ENCODE measurements at regions not wholly inside any gene's neighbourhood (a gene's known extent, or its start where the extent isn't known, plus 50 kb on each side); places are given as distances from the start of the nearest gene placed in this dataset.

- no peak for DNase-seq (ENCODE audit: low spot score)
Observed at GRCh38 chr22:48047722-48048500, 1285.5 kb downstream of the TBC1D22A start.

GRCh38 chr22:48045369-48045768 is 1282.9 kb downstream of the TBC1D22A start:
- no peak for DNase-seq (ENCODE audit: low spot score)

- no peak for DNase-seq (ENCODE audit: low spot score)
Observed at GRCh38 chr22:48044487-48045060, 1282.1 kb downstream of the TBC1D22A start.

GRCh38 chr22:48043581-48043980 is 1281.1 kb downstream of the TBC1D22A start:
- no peak for DNase-seq (ENCODE audit: low spot score)

- no peak for DNase-seq (ENCODE audit: low spot score)
Observed at GRCh38 chr22:48042621-48043395, 1280.4 kb downstream of the TBC1D22A start.

- DNase-seq (ENCODE audit: low spot score): no peak
Observed at GRCh38 chr22:48039326-48039725, 1276.9 kb downstream of the TBC1D22A start.

GRCh38 chr22:48037618-48038017 is 1275.2 kb downstream of the TBC1D22A start:
- no peak for DNase-seq (ENCODE audit: low spot score)

GRCh38 chr22:48035897-48036296 is 1273.4 kb downstream of the TBC1D22A start:
- no peak for DNase-seq (ENCODE audit: low spot score)

- DNase-seq (ENCODE audit: low spot score): no peak
Observed at GRCh38 chr22:48031589-48031988, 1269.1 kb downstream of the TBC1D22A start.

GRCh38 chr22:48025096-48025495 is 1262.6 kb downstream of the TBC1D22A start:
- DNase-seq (ENCODE audit: low spot score): no peak

GRCh38 chr22:48021991-48022401 is 1259.5 kb downstream of the TBC1D22A start:
- no peak for DNase-seq (ENCODE audit: low spot score)

GRCh38 chr22:48018346-48018745 is 1255.9 kb downstream of the TBC1D22A start:
- DNase-seq (ENCODE audit: low spot score): no peak

- no peak for DNase-seq (ENCODE audit: low spot score)
Observed at GRCh38 chr22:48015701-48016100, 1253.3 kb downstream of the TBC1D22A start.

- no peak for DNase-seq (ENCODE audit: low spot score)
Observed at GRCh38 chr22:48004936-48005335, 1242.5 kb downstream of the TBC1D22A start.

GRCh38 chr22:48004038-48004437 is 1241.6 kb downstream of the TBC1D22A start:
- no peak for DNase-seq (ENCODE audit: low spot score)

- no peak for DNase-seq (ENCODE audit: low spot score)
Observed at GRCh38 chr22:48001101-48001500, 1238.7 kb downstream of the TBC1D22A start.

GRCh38 chr22:47997612-47998011 is 1235.2 kb downstream of the TBC1D22A start:
- DNase-seq (ENCODE audit: low spot score): no peak

- DNase-seq (ENCODE audit: low spot score): no peak
Observed at GRCh38 chr22:47997052-47997590, 1234.7 kb downstream of the TBC1D22A start.

GRCh38 chr22:47996446-47996857 is 1234.0 kb downstream of the TBC1D22A start:
- no peak for DNase-seq (ENCODE audit: low spot score)

GRCh38 chr22:47995718-47996117 is 1233.3 kb downstream of the TBC1D22A start:
- DNase-seq (ENCODE audit: low spot score): no peak

GRCh38 chr22:47995264-47995627 is 1232.8 kb downstream of the TBC1D22A start:
- DNase-seq (ENCODE audit: low spot score): no peak

- DNase-seq (ENCODE audit: low spot score): no peak
Observed at GRCh38 chr22:47994601-47995263, 1232.3 kb downstream of the TBC1D22A start.
